Left lobe of liver (tissue), 2 donors: ENCODE measurements at regions not wholly inside any gene's neighbourhood (a gene's known extent, or its start where the extent isn't known, plus 50 kb on each side); places are given as distances from the start of the nearest gene placed in this dataset.

Source experiments
- ATAC-seq: fragments of 200-7000 bp; cut with Tn5 transposase; one replicate; pipeline ENCODE4 v1.9.1; 2020; ENCODE audit warnings: mild to moderate bottlenecking, moderate library complexity
- DNase-seq: peaks from one replicate; pipeline ENCODE4 v3.0.0-alpha.2; 2020; ENCODE audit warnings: low spot score
- donor health status: DM: no; HTN: no; CAD: no; lungs with moderate emphysema.
- donor health status: DM: no; HTN: yes; CAD: no.

- DNase-seq (no peak), ATAC-seq (no peak)
Measured at GRCh38 chr4:130249002-130249401, 1153.0 kb downstream of the C4orf33 start.

- DNase-seq: no peak
- no peak for ATAC-seq
Measured at GRCh38 chr4:130257271-130257670, 1161.3 kb downstream of the C4orf33 start.

DNA sequence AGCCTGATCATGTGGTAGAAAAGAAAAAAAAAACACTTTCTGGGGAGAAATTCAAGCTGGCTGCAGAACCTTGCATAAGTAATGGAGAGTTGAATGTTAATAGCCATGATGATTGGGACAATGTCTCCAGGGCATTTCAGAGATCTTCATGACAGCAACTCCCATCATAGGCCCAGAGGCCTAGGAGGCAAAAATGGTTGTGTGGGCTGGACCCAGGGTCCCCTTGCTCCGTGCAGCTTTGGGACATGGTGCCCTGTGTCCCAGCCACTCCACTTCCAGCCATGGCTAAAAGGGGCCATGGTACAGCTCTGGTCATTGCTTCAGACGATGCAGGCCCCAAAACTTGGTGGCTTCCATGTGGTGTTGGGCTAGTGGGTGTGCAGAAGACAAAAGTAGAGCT, 1170.9 kb downstream of the C4orf33 start:
- no peak for ATAC-seq

GRCh38 chr4:130288576-130288975, 1192.6 kb downstream of the C4orf33 start:
- DNase-seq: no peak
- no peak for ATAC-seq

More for the DNA sequence above, 1170.9 kb downstream of the C4orf33 start:
- DNase-seq: no peak

- DNase-seq (no peak), ATAC-seq (no peak)
Measured at GRCh38 chr4:130293692-130294091, 1197.7 kb downstream of the C4orf33 start.

DNA sequence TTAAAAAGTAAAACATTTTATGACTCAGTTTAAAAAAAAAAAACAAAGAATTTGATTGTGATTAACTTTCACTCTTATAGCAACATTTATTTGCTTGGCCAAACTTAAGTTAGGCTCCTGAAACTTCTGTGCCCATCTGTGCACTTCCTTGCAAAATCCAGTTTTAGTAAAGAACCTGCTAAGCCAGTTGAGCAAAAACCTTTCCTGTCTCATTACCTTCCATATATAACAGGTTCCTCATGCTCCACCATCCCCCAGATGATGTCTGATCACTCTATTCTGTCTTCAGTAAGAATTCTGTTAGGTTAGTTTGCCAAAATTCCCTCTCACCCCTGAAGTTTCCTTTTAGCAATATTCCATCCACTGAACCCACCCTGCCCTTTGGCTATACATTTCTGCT, 1200.5 kb downstream of the C4orf33 start:
- ATAC-seq (no peak), DNase-seq (no peak)

DNA sequence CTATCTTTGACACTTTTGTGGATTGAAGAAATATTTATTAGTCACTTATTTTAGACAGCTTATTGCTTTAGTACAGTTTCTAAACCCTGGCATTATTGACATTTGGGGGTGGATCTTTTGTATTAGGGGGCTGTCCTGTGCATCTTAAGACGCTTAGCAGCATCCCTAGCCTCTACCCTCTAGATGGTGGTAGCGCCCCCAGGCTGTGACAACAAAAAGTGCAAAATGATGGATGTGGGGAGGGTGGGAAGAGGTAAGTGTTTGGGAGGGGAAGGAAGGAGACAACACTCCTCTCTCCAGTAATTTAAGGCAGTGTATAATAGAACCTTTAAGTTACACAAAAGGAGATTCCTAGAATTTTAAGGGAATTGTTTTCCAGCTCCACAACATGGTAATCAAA, 1210.6 kb downstream of the C4orf33 start:
- ATAC-seq: no peak
- no peak for DNase-seq

- no peak for DNase-seq
- ATAC-seq: no peak
Measured at GRCh38 chr4:130309221-130309620, 1213.3 kb downstream of the C4orf33 start.

DNA sequence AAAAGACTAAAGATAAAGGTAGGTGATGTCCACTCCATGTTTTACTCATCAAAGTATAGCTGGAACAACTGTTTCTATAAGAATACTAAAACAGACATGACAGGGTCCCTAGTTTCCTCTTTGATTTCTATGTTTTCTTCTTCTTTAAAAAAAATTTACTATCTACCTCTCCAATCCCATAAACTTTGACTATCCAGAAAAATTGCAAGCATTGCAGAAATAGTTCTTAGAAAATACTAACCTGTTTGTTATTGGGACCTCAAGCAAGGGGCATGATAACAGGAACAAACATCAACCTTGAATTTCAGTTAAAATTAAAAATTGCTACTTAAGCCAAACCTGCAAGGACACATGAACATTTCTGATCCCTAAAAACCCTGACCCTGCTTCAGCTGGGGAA, 1226.5 kb downstream of the C4orf33 start:
- ATAC-seq (no peak), DNase-seq (no peak)

GRCh38 chr4:130329036-130329435, 1233.1 kb downstream of the C4orf33 start:
- DNase-seq (no peak), ATAC-seq (no peak)

DNA sequence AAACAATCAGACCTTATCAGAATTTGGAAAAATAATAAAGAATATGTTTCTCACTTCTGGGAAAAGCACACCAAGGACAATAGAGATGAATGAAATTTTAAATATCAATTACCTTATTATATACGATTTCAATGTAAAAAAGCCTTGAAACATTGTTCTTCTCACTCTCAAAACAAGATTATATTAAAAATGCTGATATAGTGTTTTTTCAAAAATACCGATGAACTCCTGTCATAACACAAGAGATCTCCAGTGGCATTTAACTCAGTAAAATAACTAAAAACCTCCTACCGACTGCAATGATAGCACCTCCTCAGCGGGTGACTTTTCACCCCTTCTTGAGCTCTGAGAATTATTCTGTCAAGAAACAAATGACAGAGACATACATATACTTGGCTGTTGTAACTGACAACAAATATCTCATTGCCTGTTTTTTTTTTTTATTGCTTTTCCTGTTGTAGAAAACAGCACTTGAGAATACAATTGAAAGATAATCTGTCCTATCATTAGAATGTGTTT, 1237.3 kb downstream of the C4orf33 start:
- DNase-seq: no peak
- ATAC-seq: no peak

DNA sequence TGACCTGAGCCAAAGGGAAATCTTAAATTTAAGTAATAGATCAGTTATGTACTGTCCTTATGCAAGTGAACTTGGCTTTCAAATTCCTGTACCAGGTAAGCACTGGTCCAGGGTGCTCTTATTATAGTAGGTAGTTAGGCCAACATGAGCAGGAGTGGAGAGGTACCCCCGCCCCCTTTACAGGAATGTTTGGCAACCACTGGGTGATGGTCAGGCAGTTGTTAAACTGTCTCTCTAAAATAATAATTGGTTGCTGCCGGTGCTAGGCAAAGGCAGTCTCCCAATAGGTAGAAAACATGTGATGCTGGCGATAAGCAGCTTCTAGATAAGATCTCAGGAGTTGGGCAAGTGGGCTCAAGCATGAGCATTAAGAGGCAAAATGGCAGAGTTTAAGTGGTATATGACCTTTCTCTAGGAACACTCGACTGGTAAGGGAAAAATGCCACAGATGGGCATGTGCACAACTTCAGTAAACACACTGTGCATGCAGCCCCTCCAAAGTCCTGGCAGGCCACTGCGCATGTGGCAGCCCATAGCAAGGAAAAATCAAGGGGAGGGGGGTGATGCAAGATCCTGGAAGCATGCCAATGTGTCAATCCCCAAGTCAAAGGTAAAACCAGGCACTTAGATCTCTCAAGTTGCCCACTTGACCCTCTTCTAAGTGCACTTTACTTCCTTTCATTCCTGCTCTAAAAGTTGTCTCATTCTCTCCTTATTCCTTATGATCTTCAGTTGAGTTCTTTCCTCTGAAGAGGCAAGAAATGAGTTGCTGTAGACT, 1239.7 kb downstream of the C4orf33 start:
- no peak for ATAC-seq
- DNase-seq: no peak

- DNase-seq (no peak), ATAC-seq (no peak)
Measured at GRCh38 chr4:130336585-130337217, 1240.7 kb downstream of the C4orf33 start.

DNA sequence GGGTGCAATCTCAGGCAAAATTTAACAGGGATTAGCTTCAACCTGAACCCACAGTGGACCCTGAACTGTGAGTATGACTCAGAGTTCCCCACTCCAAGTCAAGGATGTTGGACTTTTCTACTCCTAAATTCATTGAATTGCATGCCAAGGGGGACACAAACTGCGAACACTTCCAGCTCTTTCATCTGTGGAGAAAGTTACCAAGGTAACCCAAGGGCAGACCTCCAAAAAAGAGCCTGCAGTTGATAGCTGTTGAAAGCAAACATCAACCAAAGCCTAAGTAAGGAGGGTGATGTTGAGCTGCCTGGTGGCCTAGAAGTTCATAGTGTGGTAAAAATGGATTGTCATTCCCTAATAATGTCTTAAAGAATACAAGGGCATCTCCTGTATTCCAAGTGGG, 1242.9 kb downstream of the C4orf33 start:
- no peak for DNase-seq
- no peak for ATAC-seq

DNA sequence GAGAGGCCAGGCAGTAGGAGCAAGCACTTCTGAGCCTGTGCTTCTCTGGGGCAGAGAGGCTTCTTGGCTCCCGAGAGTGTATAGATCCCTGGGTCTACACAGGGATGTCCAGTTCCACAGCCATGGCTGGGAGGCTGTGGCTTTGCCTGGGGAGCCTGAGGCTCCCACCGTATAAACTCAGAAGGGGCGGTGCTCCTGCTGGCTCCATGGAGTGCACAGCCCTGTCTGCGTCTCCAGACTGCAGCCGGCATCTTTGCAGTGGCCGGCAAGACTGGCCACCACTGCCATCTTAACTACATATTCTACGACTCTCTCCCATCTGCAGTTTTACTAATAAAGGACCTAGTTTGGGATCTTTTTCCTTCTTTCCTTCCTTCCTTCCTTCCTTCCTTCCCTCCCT, 1253.8 kb downstream of the C4orf33 start:
- ATAC-seq (no peak), DNase-seq (no peak)

- no peak for DNase-seq
- no peak for ATAC-seq
Measured at GRCh38 chr4:130356873-130357272, 1260.9 kb downstream of the C4orf33 start.

DNA sequence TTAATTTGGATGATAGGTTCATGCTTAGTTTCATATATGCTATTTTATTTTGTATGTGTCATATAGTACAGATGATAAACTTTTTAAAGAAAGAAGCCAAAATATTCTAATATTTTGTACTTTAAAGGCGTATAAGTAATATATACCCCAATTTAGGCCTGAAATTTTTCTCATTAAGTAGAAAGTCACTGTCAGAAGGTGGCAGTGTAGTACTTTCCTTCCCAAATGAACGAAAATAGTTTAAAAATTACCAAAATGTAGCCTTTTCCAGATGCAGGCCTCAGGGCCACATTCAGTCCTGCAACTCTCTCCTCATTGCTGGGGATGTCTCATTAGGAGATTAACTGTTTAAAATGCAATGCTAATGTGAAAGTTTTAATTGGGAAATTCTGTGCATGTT, 1263.6 kb downstream of the C4orf33 start:
- ATAC-seq: no peak
- no peak for DNase-seq

- ATAC-seq (no peak), DNase-seq (no peak)
Measured at GRCh38 chr4:130361616-130362015, 1265.7 kb downstream of the C4orf33 start.

GRCh38 chr4:130368668-130369067, 1272.7 kb downstream of the C4orf33 start:
- ATAC-seq (no peak), DNase-seq (no peak)

DNA sequence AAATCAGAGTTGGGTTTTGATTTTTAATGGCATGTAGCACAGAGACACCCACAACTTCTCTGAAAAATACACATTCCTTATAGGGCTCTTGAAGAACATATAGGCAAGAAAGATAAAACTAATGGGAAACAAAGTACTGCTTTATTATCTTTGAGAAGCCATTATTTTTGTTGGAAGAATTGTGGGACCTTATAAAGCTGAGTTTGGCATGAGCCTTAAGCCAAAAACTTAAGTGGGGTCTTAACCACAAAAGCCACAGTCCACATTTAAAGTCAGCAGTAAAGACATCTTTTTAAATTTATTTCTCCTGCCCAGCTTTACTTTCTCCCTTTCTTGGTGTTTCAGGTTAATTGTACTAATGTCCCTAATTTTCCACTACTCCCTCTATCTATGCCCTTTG, 1297.3 kb downstream of the C4orf33 start:
- no peak for DNase-seq
- ATAC-seq: no peak

GRCh38 chr4:130393642-130394041, 1297.7 kb downstream of the C4orf33 start:
- DNase-seq (no peak), ATAC-seq (no peak)

DNA sequence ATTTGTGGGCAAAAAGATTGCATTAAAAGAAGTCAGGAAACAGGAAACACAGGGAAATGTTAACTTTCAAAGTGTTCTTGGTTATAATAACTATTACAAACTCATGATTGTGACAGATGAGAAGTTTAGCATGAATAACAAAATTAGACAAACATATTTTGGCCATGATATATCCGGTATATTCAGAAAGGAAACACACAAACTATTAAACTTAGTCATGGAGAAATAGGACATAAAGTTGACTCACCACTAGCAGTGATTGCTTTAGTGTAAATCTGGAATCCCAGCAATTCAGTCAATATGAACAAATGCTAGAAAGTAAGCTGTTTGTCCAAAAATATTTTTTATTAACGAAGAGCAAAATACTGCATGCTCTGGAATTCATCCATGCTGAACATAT, 1299.9 kb downstream of the C4orf33 start:
- ATAC-seq: no peak
- DNase-seq: no peak

- ATAC-seq: no peak
Measured at GRCh38 chr4:130403221-130403620, 1307.3 kb downstream of the C4orf33 start.

More at GRCh38 chr4:130403221-130403620, 1307.3 kb downstream of the C4orf33 start:
- DNase-seq: no peak
